GM21367 (cell line): ENCODE measurements at regions not wholly inside any gene's neighbourhood (a gene's known extent, or its start where the extent isn't known, plus 50 kb on each side); places are given as distances from the start of the nearest gene placed in this dataset.
"Not testable (repeated sequence)": the region's sequence is repeated elsewhere in the genome, so short reads cannot be mapped to it uniquely, and the experiment has no call there.

ENCODE experiments used
- ATAC-seq: cut with Tn5 transposase; IDR thresholded peaks from one replicate; pipeline ENCODE4 v1.9.1; 2021; ENCODE audit not compliant: unreplicated experiment

GRCh38 chr2:144751142-144751905, 231.4 kb upstream of the ZEB2 start:
- no peak for ATAC-seq

- no peak for ATAC-seq
These were observed 229.3 kb upstream of the ZEB2 start for GRCh38 chr2:144749188-144749587.

- no peak for ATAC-seq
These were observed 228.5 kb upstream of the ZEB2 start for GRCh38 chr2:144748443-144748842.

DNA sequence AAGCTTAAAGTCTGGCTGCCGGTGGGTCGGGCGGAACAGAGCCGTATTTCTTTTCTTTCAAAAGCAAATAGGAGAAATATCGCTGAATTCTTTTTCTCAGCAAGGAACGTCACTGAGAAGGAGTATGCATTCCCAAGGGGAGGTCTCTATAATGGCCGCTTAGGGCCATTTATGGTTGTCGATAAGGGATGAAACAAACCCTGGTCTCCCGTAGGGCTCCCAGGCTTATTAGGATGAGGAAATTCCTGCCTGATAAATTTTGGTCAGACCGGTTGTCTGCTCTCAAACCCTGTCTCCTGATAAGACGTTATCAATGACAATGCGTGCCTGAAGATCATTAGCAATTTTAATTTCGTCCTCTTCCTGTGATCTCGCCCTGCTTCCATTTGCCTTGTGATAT, 227.7 kb upstream of the ZEB2 start:
- ATAC-seq: no peak

GRCh38 chr2:144745424-144745823, 225.5 kb upstream of the ZEB2 start:
- no peak for ATAC-seq

GRCh38 chr2:144738749-144739148, 218.8 kb upstream of the ZEB2 start:
- no peak for ATAC-seq

- ATAC-seq: no peak
These were observed 210.8 kb upstream of the ZEB2 start for GRCh38 chr2:144730711-144731110.

- ATAC-seq: not testable (repeated sequence)
These were observed 204.5 kb upstream of the ZEB2 start for GRCh38 chr2:144724460-144724859.

DNA sequence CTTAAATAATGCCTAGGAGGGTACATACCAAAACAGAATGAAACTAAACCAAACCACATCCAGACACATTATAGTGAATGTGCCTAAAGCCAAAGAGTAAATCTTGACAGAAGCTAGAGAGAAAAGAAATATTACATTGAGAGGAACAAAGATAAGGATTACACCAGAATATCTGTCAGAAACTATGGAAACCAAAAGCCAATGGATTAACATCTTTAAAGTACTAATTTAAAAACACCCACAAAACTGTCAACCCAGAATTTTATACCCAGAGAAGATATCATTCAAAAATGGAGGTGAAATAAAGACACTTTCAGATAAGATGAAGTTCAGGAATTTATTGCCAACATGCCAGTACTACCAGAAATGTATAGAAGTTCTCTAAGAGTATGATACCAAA, 198.5 kb upstream of the ZEB2 start:
- ATAC-seq: no peak

GRCh38 chr2:144715992-144716391, 196.1 kb upstream of the ZEB2 start:
- no peak for ATAC-seq

DNA sequence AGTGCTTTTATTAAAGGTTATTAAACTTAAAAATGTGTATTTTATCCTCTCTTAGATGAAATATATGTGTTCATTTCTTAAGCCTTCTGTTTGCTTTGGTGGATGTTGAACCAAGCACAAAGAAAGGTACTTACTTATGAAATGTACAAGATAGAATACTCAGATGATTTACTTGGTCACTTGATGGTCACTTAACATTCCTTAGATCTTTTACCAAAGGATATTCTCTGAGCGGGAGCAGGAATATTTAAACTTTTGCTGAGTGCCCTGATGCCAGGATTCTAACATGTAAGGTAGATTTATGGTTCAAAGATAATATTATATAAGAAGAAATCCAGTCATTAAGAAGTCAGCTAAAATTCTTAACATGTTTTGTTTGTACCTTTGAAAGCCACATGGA, 193.5 kb upstream of the ZEB2 start:
- ATAC-seq: no peak

GRCh38 chr2:144712550-144712940, 192.6 kb upstream of the ZEB2 start:
- ATAC-seq: no peak

DNA sequence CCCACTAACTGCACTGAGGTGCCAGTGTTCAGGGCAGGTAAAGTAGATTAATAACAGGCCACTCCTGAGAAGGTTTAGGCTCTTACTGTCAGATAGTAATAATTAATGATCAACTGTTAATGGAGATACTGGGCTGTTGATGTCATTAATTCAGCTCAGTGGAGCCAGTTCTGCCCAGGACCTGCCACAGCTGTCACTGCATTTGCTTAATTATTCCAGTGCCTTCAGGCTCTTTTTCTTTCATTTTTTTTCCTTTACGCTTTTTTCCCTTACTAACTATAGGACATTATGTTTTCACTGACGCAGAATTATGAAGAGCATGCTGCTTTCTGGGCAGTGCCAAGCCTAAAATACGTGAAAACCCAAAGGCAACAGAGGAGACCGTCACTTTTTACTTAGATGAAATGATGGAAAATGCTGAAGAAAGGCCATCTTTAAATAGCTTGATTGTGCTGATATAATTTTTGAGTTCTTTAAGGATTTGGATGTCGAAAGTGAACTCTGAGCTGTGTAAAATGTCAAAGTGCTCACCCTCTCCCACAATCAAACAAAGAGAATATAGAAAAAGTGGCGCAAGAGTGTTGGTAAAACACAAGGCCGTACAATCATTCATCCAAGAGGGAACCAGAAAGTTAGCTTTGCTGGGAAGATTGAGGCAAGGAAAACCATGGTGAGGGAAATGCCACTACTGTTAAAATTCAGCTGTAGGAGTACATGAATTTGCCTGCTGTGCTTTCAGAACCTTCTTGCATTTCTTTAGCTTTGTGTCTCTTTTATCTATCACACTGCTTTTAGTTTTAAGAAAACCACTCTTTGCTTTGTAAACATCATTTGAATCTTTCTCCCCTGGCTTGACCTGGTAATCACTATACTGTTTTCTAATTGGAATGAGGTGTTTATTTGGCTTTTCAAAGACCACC, 192.0 kb upstream of the ZEB2 start:
- ATAC-seq: no peak

GRCh38 chr2:144711084-144711483, 191.2 kb upstream of the ZEB2 start:
- ATAC-seq: no peak

GRCh38 chr2:144708626-144709025, 188.7 kb upstream of the ZEB2 start:
- ATAC-seq: no peak

- no peak for ATAC-seq
These were observed 187.9 kb upstream of the ZEB2 start for GRCh38 chr2:144707736-144708326.

- ATAC-seq: no peak
These were observed 186.7 kb upstream of the ZEB2 start for GRCh38 chr2:144706647-144707046.

DNA sequence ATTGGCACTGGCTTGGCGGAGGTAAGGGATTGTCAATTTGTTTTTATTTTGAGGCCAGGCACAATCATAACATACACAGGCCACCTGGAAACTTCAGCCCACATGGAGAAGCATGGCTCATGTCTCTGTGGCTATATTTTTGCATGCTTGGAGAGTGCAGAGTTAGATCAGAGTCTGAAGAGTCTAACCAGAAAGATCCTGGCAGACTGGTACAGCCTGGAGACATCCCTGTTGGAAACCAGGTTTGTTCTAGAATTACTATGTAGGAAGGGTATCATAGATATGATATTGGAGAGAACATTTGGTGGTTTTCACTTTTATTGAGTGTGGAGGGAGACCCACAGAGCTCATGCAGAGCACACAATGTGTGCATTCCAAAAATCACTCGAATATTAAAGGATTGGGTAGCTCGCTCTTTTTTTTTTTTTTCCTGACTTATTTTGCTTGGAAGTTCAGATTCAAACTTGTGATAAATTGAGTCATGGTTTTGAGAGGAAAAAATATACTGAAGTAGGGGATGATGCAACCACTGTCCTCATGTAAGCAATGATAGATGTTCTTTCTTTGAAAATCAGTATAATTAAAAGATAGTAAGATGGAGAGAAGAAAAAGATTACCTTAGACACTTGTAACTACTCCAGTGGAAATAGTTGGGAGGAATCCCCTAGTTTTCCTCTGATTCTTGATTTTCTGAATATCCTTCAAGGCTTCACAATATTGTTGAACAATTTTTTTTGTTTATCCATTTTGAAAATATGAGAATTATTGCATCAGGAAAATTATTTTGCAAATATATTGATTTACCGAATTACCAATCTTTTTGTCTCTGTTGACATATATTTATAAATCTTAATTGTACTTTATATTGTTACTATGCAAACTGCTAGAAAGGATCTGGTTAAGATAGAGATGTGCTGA, 185.7 kb upstream of the ZEB2 start:
- ATAC-seq: no peak

DNA sequence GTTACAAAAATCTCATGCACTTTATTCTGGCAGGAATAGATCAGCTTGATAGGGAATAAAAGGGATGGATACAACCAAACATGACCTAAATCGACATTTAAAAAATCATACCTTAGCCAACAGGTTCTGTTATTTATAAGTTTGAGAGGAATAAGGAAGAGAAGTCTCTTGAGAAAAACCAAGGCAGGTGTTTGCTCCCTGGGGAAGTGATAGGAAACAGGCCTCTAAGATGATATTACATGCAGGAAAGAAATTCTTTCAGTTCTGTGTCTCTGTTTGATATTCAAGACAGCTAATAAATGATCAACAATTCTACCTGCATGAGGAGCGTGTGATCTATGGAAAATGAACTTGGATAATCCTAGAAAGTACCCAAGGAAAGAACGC, 184.8 kb upstream of the ZEB2 start:
- no peak for ATAC-seq

DNA sequence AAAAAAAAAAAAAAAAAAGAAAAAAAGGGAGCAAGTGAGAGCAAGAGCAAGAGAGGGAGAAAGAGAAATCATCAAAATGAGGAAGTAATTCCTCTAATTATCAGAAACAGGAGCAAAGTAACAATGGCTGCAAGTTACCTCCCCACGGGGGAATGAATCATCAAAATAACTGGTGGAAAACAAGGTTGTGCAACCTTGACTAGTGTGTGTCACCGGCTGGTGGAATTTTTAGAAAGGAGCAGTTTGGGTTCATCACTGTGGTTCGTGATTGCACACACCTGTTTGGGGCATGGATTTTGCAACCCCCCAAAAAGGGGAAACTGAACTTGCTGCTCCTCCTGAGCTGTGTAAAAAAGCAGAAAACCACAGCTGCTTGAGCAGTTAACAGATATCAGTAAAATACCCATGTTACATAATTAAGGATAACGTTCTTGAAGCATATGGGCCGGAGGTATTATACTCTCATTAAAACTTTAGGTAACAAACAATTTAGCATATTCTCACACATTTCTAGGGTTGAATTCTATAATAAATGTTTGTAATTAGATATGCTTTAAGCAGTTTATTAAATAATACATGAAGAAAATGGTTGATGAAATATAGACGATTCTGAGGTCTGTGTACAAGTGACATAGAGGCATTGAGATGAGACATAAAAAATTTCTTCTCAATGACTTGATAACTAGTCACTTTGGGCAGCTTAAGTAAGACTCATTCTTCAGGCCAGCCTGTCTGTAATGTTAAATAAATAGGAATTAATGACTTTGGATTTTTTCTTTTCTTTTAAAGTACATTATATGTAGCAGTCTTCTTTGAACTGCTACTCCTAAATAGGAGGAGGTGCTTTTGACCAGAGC, 184.2 kb upstream of the ZEB2 start:
- ATAC-seq: no peak
